ENCODE measurements at regions not wholly inside any gene's neighbourhood (a gene's known extent, or its start where the extent isn't known, plus 50 kb on each side); places are given as distances from the start of the nearest gene placed in this dataset.

DNA sequence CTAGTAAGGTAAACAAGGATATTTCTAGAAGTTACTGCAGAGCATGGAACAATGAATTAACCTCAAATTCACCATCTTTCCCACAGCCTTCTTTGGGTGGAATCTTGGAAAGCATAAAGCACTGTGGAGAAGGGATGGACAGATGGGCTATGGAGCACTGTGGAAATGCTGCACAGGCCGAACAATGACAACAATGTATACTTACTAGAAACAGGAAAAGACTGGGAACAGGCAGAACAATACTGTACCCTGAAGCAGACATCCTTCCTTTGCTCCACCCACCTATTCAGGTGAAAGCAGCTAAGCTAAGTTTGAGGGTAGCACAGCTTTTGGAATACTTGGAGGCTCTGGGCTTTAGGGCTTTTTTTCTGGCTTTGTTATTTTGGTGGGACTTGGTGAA, 250.6 kb upstream of the KLF8 start:
- Histone ChIP-seq H3K4me3 (ENCODE audit: low read depth, low read length) (no peak overlapping the region), H3K36me3 (ENCODE audit: control insufficient read depth, insufficient read depth, low read length) (no peaks in the 10 kb centered on the region), H3K27me3 (ENCODE audit: control insufficient read depth, insufficient read depth, low read length) (no peaks in the 10 kb centered on the region)
- FAIRE-seq (no peak), DNase-seq (ENCODE audit: low read depth) (no peak)
- TF ChIP-seq, protein P1, sequence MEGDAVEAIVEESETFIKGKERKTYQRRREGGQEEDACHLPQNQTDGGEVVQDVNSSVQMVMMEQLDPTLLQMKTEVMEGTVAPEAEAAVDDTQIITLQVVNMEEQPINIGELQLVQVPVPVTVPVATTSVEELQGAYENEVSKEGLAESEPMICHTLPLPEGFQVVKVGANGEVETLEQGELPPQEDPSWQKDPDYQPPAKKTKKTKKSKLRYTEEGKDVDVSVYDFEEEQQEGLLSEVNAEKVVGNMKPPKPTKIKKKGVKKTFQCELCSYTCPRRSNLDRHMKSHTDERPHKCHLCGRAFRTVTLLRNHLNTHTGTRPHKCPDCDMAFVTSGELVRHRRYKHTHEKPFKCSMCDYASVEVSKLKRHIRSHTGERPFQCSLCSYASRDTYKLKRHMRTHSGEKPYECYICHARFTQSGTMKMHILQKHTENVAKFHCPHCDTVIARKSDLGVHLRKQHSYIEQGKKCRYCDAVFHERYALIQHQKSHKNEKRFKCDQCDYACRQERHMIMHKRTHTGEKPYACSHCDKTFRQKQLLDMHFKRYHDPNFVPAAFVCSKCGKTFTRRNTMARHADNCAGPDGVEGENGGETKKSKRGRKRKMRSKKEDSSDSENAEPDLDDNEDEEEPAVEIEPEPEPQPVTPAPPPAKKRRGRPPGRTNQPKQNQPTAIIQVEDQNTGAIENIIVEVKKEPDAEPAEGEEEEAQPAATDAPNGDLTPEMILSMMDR (IDR thresholded peaks at IDR 0.05; ENCODE audit: insufficient read depth, low read length, severe bottlenecking), result no peak

- Histone ChIP-seq H3K27me3 (ENCODE audit: control insufficient read depth, insufficient read depth, low read length) (no peaks in the 10 kb centered on the region), H3K36me3 (ENCODE audit: control insufficient read depth, insufficient read depth, low read length) (no peaks in the 10 kb centered on the region), H3K4me3 (ENCODE audit: low read depth, low read length) (no peak overlapping the region)
- DNase-seq (ENCODE audit: low read depth) (no peak), FAIRE-seq (no peak)
- TF ChIP-seq, protein P1 (IDR thresholded peaks at IDR 0.05; ENCODE audit: insufficient read depth, low read length, severe bottlenecking), result no peak
These were observed 235.5 kb upstream of the KLF8 start for GRCh38 chrX:55996649-55997048.

- no peak for FAIRE-seq
- DNase-seq (ENCODE audit: low read depth), result peak; percentile 2
- H3K36me3 ChIP-seq (ENCODE audit: control insufficient read depth, insufficient read depth, low read length), result no peaks in the 10 kb centered on the region
- no peaks in the 10 kb centered on the region for H3K27me3 ChIP-seq (ENCODE audit: control insufficient read depth, insufficient read depth, low read length)
- TF ChIP-seq, protein P1 (IDR thresholded peaks at IDR 0.05; ENCODE audit: insufficient read depth, low read length, severe bottlenecking), result no peak
- no peak overlapping the region for H3K4me3 ChIP-seq (ENCODE audit: low read depth, low read length)
These were observed 232.0 kb upstream of the KLF8 start for GRCh38 chrX:56000174-56000573.

DNA sequence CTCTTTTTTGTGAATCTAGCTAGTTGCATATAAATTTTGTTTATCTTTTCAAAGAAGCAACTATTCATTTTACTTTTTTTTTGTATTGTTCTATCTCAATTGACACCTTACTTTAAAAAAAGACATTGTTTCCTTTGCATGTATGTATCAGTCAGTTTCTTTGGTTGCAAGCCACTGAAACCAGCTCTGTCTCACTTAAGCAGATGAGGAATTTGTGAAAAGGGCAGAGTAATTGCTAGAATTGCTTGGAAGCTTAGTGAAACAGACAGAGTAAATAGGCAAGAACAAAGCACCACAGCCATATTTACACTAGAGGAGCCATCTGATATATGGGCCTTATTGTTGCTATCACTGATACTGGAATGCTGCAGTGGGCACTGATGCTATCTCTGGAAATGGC, 231.4 kb upstream of the KLF8 start:
- DNase-seq (ENCODE audit: low read depth) (no peak), FAIRE-seq (no peak)
- H3K4me3 ChIP-seq (ENCODE audit: low read depth, low read length), result no peak overlapping the region
- H3K36me3 ChIP-seq (ENCODE audit: control insufficient read depth, insufficient read depth, low read length), result no peaks in the 10 kb centered on the region
- H3K27me3 ChIP-seq (ENCODE audit: control insufficient read depth, insufficient read depth, low read length), result no peaks in the 10 kb centered on the region
- TF ChIP-seq, protein P1 (IDR thresholded peaks at IDR 0.05; ENCODE audit: insufficient read depth, low read length, severe bottlenecking), result no peak

DNA sequence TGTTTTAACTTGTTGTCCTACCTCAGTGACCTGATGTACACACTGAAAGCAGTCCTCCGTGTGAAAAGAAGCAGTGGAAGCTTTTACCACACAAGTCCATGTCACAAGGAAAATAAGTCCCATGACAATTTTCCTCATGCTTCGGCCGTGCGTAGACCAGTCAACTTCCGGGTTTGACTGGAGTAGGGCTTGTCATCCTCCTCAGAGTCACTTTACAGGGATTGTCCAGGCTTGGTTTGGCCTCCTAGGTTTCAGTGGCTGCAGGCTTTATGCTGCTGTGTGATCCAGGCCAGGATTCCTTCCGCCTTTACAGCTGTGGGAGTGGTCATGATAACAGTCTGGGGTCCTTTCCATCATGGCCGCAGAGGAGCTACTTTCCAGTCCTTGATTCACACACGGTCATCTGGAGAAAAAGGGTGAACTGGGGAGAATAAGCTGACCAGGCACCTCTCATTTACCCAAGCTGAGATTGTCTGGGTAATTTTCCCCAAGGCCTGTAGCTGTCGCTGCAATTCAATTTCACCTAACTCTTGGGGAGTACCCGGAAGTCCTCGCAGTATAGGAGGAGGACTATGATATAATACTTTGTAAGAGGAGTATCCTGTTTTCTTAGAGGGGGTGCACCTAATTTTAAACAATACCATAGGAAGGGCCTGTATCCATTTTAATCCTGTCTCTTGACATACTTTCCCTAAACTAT, 206.1 kb upstream of the KLF8 start:
- Histone ChIP-seq H3K36me3 (ENCODE audit: control insufficient read depth, insufficient read depth, low read length) (no peaks in the 10 kb centered on the region), H3K4me3 (ENCODE audit: low read depth, low read length) (no peak overlapping the region), H3K27me3 (ENCODE audit: control insufficient read depth, insufficient read depth, low read length) (no peaks in the 10 kb centered on the region)
- TF ChIP-seq, protein P1 (IDR thresholded peaks at IDR 0.05; ENCODE audit: insufficient read depth, low read length, severe bottlenecking), result peak; percentile 10
- FAIRE-seq, result no peak
- peak; percentile 11 for DNase-seq (ENCODE audit: low read depth)

DNA sequence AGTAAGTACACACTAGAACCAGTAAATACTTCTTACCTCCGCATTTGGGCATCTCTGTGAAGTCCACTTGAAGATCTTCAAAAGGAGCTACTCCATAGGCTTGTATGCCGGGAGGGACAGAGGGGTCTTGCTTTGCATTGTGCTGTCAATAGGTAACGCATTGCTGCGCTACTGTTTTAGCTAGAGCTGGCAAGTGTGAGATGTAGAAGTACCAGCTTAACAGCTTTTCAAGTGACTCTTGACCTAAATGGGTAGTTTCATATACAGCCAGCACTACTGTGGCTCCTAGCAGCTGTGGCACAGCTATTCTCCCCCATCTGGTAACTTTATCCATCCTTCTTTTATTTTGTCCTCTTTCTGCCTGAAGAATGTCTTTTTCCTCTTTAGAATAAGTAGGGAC, 205.3 kb upstream of the KLF8 start:
- Histone ChIP-seq H3K4me3 (ENCODE audit: low read depth, low read length) (no peak overlapping the region), H3K36me3 (ENCODE audit: control insufficient read depth, insufficient read depth, low read length) (no peaks in the 10 kb centered on the region), H3K27me3 (ENCODE audit: control insufficient read depth, insufficient read depth, low read length) (no peaks in the 10 kb centered on the region)
- TF ChIP-seq, protein P1 (IDR thresholded peaks at IDR 0.05; ENCODE audit: insufficient read depth, low read length, severe bottlenecking), result no peak
- no peak for FAIRE-seq
- DNase-seq (ENCODE audit: low read depth), result no peak

Data from bronchial epithelial cell (primary cell).